ENCODE measurements at regions not wholly inside any gene's neighbourhood (a gene's known extent, or its start where the extent isn't known, plus 50 kb on each side); places are given as distances from the start of the nearest gene placed in this dataset.

GRCh38 chr2:150293771-150294170 is 193.7 kb downstream of the RND3 start:
- Histone ChIP-seq H3K4me3 (ENCODE audit: low read depth in 2 of 2, low read length in 1 of 2) (no peak overlapping the region), H3K79me2 (ENCODE audit: insufficient read depth) (no peaks in the 10 kb centered on the region), H3K27me3 (ENCODE audit: insufficient read depth) (no peaks in the 10 kb centered on the region), H3K9me3 (no peaks in the 10 kb centered on the region), H2AFZ (ENCODE audit: low read depth) (no peak overlapping the region), H3K9me2 (no peaks in the 10 kb centered on the region), H3K9ac (no peak overlapping the region), H3F3A (replicated peaks; ENCODE audit: insufficient read depth) (no peaks in the 10 kb centered on the region), H3K4me1 (ENCODE audit: control insufficient read depth in 1 of 2, insufficient read depth in 2 of 2, low read depth in 1 of 2, low read length in 1 of 2) (peaks cover 0 to 4% of the 10 kb centered on the region in 2 experiments; a peak in 2 of 4 replicates), H3K27ac (ENCODE audit: low read depth in 2 of 2, low read length in 1 of 2) (no peak overlapping the region; a peak in 1 of 4 replicates), H3K36me3 (replicated peaks in 1 of 2; ENCODE audit: control insufficient read depth in 1 of 2, insufficient read depth in 2 of 2, low read length in 1 of 2) (no peaks in the 10 kb centered on the region), H4K20me1 (ENCODE audit: insufficient read depth) (no peaks in the 10 kb centered on the region), H3K4me2 (no peak overlapping the region)
- WGBS (ENCODE audit: low lambda C conversion rate), result 75% methylated on average over 4 of the region's 4 CpGs
- CTCF ChIA-PET, result no interaction called here
- TF ChIP-seq SIN3A (IDR thresholded peaks at IDR 0.05; ENCODE audit: borderline replicate concordance, low read depth, low read length), result no peak
- TF ChIP-seq RXRA (IDR thresholded peaks at IDR 0.05; ENCODE audit: borderline replicate concordance, low read depth), result no peak
- no peak for TF ChIP-seq ZBTB33 (IDR thresholded peaks at IDR 0.05; ENCODE audit: borderline replicate concordance, low read depth)
- no peak for TF ChIP-seq RAD21 (IDR thresholded peaks at IDR 0.05; ENCODE audit: low read length)
- no peak for TF ChIP-seq GATA2 (CRISPR knock-in tag; IDR thresholded peaks at IDR 0.05)
- no peak for TF ChIP-seq CTCF (IDR thresholded peaks at IDR 0.05)
- no peak for TF ChIP-seq SMC3 (IDR thresholded peaks at IDR 0.05; ENCODE audit: low read depth, low read length)
- TF ChIP-seq MAX (IDR thresholded peaks at IDR 0.05; ENCODE audit: low read depth), result no peak
- no peak for TF ChIP-seq RCOR1 (IDR thresholded peaks at IDR 0.05; ENCODE audit: low read length)
- TF ChIP-seq, protein P1, sequence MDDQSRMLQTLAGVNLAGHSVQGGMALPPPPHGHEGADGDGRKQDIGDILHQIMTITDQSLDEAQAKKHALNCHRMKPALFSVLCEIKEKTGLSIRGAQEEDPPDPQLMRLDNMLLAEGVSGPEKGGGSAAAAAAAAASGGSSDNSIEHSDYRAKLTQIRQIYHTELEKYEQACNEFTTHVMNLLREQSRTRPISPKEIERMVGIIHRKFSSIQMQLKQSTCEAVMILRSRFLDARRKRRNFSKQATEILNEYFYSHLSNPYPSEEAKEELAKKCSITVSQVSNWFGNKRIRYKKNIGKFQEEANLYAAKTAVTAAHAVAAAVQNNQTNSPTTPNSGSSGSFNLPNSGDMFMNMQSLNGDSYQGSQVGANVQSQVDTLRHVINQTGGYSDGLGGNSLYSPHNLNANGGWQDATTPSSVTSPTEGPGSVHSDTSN (IDR thresholded peaks at IDR 0.05), result no peak
- TF ChIP-seq TCF12 (IDR thresholded peaks at IDR 0.05), result no peak
- no peak for TF ChIP-seq TEAD4 (IDR thresholded peaks at IDR 0.05; ENCODE audit: borderline replicate concordance, insufficient read depth)
- TF ChIP-seq EP300 (IDR thresholded peaks at IDR 0.05; ENCODE audit: borderline replicate concordance in 1 of 2, low read depth in 1 of 2, low read length in 1 of 2), result no peak
- TF ChIP-seq CHD2 (IDR thresholded peaks at IDR 0.05; ENCODE audit: low read length, partially characterized antibody), result no peak
- TF ChIP-seq, protein P2, sequence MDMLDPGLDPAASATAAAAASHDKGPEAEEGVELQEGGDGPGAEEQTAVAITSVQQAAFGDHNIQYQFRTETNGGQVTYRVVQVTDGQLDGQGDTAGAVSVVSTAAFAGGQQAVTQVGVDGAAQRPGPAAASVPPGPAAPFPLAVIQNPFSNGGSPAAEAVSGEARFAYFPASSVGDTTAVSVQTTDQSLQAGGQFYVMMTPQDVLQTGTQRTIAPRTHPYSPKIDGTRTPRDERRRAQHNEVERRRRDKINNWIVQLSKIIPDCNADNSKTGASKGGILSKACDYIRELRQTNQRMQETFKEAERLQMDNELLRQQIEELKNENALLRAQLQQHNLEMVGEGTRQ (IDR thresholded peaks at IDR 0.05; ENCODE audit: borderline replicate concordance, low read depth, low read length), result no peak
- TF ChIP-seq MXI1 (IDR thresholded peaks at IDR 0.05; ENCODE audit: low read depth, low read length), result no peak
- TF ChIP-seq ELF1 (IDR thresholded peaks at IDR 0.05), result no peak
- TF ChIP-seq, protein P3, sequence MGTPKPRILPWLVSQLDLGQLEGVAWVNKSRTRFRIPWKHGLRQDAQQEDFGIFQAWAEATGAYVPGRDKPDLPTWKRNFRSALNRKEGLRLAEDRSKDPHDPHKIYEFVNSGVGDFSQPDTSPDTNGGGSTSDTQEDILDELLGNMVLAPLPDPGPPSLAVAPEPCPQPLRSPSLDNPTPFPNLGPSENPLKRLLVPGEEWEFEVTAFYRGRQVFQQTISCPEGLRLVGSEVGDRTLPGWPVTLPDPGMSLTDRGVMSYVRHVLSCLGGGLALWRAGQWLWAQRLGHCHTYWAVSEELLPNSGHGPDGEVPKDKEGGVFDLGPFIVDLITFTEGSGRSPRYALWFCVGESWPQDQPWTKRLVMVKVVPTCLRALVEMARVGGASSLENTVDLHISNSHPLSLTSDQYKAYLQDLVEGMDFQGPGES (IDR thresholded peaks at IDR 0.05; ENCODE audit: low read depth, low read length), result no peak
- DNase-seq, result no peak
- POLR2A ChIA-PET, result no interaction called here
